ENCODE measurements at regions not wholly inside any gene's neighbourhood (a gene's known extent, or its start where the extent isn't known, plus 50 kb on each side); places are given as distances from the start of the nearest gene placed in this dataset.

- H3K27ac ChIP-seq (ENCODE audit: low read length): no peak overlapping the region
- TF ChIP-seq EZH2phosphoT487 (IDR thresholded peaks at IDR 0.05; ENCODE audit: borderline replicate concordance, low read length) (no peak), CTCF (conservative IDR thresholded peaks at IDR 0.05; ENCODE audit: low read depth, low read length) (no peak), EZH2 (IDR thresholded peaks at IDR 0.05; ENCODE audit: low read length, unreplicated experiment) (no peak)
- H2AFZ ChIP-seq (ENCODE audit: low read length): no peak overlapping the region
- ChIA-PET POLR2A (ENCODE audit: unreplicated experiment) (no interaction called here), CTCF (no interaction called here)
- H3F3A ChIP-seq (ENCODE audit: low read length, unreplicated experiment): no peaks in the 10 kb centered on the region
- H3K4me3 ChIP-seq (ENCODE audit: low read length): no peak overlapping the region
- DNase-seq: no peak
- no peak overlapping the region for H3K4me2 ChIP-seq (ENCODE audit: low read length)
- no peaks in the 10 kb centered on the region for H3K9me2 ChIP-seq (replicated peaks; ENCODE audit: low read length)
- H3K4me1 ChIP-seq (ENCODE audit: insufficient read depth, low read length): no peaks in the 10 kb centered on the region
- H3K79me2 ChIP-seq (ENCODE audit: low read length): no peaks in the 10 kb centered on the region
- H3K27me3 ChIP-seq (ENCODE audit: low read length): no peaks in the 10 kb centered on the region
- H3K9me3 ChIP-seq (ENCODE audit: low read length): no peaks in the 10 kb centered on the region
- BruUV-seq (replicated peaks): no TSS peak
- intact Hi-C loops (cut with micrococcal nuclease): no loop called here
- no peaks in the 10 kb centered on the region for H3K36me3 ChIP-seq (ENCODE audit: low read depth, low read length)
- ATAC-seq: no peak
- H3K9ac ChIP-seq (ENCODE audit: low read length): no peak overlapping the region
- no peaks in the 10 kb centered on the region for H4K20me1 ChIP-seq (ENCODE audit: low read length)
Observed at GRCh38 chr1:232553809-232554208, 76.1 kb downstream of the SIPA1L2 start.

GRCh38 chr1:232553050-232553754 lies 76.7 kb downstream of the SIPA1L2 start:
- Histone ChIP-seq H3K9me3 (ENCODE audit: low read length) (no peaks in the 10 kb centered on the region), H3K4me2 (ENCODE audit: low read length) (no peak overlapping the region), H3K79me2 (ENCODE audit: low read length) (no peaks in the 10 kb centered on the region), H3K9ac (ENCODE audit: low read length) (no peak overlapping the region), H3K27me3 (ENCODE audit: low read length) (no peaks in the 10 kb centered on the region), H4K20me1 (ENCODE audit: low read length) (no peaks in the 10 kb centered on the region), H3K4me1 (ENCODE audit: insufficient read depth, low read length) (no peaks in the 10 kb centered on the region), H3K4me3 (ENCODE audit: low read length) (no peak overlapping the region), H2AFZ (ENCODE audit: low read length) (no peak overlapping the region), H3F3A (ENCODE audit: low read length, unreplicated experiment) (no peaks in the 10 kb centered on the region), H3K36me3 (ENCODE audit: low read depth, low read length) (no peaks in the 10 kb centered on the region), H3K9me2 (replicated peaks; ENCODE audit: low read length) (no peaks in the 10 kb centered on the region), H3K27ac (ENCODE audit: low read length) (no peak overlapping the region)
- POLR2A ChIA-PET (ENCODE audit: unreplicated experiment): no interaction called here
- no peak for DNase-seq
- intact Hi-C loops (cut with micrococcal nuclease): no loop called here
- BruUV-seq (replicated peaks): no TSS peak
- CTCF ChIA-PET: no interaction called here
- ATAC-seq: no peak
- TF ChIP-seq EZH2phosphoT487 (IDR thresholded peaks at IDR 0.05; ENCODE audit: borderline replicate concordance, low read length) (no peak), CTCF (conservative IDR thresholded peaks at IDR 0.05; ENCODE audit: low read depth, low read length) (no peak), EZH2 (IDR thresholded peaks at IDR 0.05; ENCODE audit: low read length, unreplicated experiment) (no peak)

GRCh38 chr1:232551386-232551785 lies 78.5 kb downstream of the SIPA1L2 start:
- no peaks in the 10 kb centered on the region for H3K4me1 ChIP-seq (ENCODE audit: insufficient read depth, low read length)
- ChIA-PET CTCF (no interaction called here), POLR2A (ENCODE audit: unreplicated experiment) (no interaction called here)
- H3K9ac ChIP-seq (ENCODE audit: low read length): no peak overlapping the region
- no peaks in the 10 kb centered on the region for H3K79me2 ChIP-seq (ENCODE audit: low read length)
- no peaks in the 10 kb centered on the region for H3K9me2 ChIP-seq (replicated peaks; ENCODE audit: low read length)
- no peaks in the 10 kb centered on the region for H3K27me3 ChIP-seq (ENCODE audit: low read length)
- BruUV-seq (replicated peaks): no TSS peak
- no peaks in the 10 kb centered on the region for H3K36me3 ChIP-seq (ENCODE audit: low read depth, low read length)
- TF ChIP-seq CTCF (conservative IDR thresholded peaks at IDR 0.05; ENCODE audit: low read depth, low read length) (no peak), EZH2 (IDR thresholded peaks at IDR 0.05; ENCODE audit: low read length, unreplicated experiment) (no peak), EZH2phosphoT487 (IDR thresholded peaks at IDR 0.05; ENCODE audit: borderline replicate concordance, low read length) (no peak)
- no peaks in the 10 kb centered on the region for H3K9me3 ChIP-seq (ENCODE audit: low read length)
- no peak for ATAC-seq
- H3K4me3 ChIP-seq (ENCODE audit: low read length): no peak overlapping the region
- no peak overlapping the region for H3K4me2 ChIP-seq (ENCODE audit: low read length)
- no peak for DNase-seq
- no peak overlapping the region for H3K27ac ChIP-seq (ENCODE audit: low read length)
- no peak overlapping the region for H2AFZ ChIP-seq (ENCODE audit: low read length)
- no peaks in the 10 kb centered on the region for H3F3A ChIP-seq (ENCODE audit: low read length, unreplicated experiment)
- intact Hi-C loops (cut with micrococcal nuclease): no loop called here
- H4K20me1 ChIP-seq (ENCODE audit: low read length): no peaks in the 10 kb centered on the region

Measured in PC-3 (cell line).